Keratinocyte (primary cell): ENCODE measurements at regions not wholly inside any gene's neighbourhood (a gene's known extent, or its start where the extent isn't known, plus 50 kb on each side); places are given as distances from the start of the nearest gene placed in this dataset.

ENCODE experiments used
- DNase-seq: peaks from one replicate; pipeline ENCODE4 v3.0.0-alpha.2; 2011; ENCODE audit warnings: low read depth, missing footprints, low spot score
- FAIRE-seq: peaks from 2 replicates; lab custom pipeline; 2011; peaks lifted over from hg19 to GRCh38; lab: Jason Lieb, UNC
- H2AFZ ChIP-seq: 2 replicates; pipeline ENCODE4 v1.6.0; 2012; ENCODE audit warnings: low read length, control low read depth, inconsistent platforms; ENCODE audit not compliant: control insufficient read depth
- H3K27ac ChIP-seq: 2 replicates; pipeline ENCODE4 v1.5.1; 2011; ENCODE audit warnings: low read length; ENCODE audit not compliant: control insufficient read depth, insufficient read depth
- H3K27me3 ChIP-seq: 3 replicates; pipeline ENCODE4 v1.6.0; 2011; ENCODE audit warnings: low read length; ENCODE audit not compliant: control insufficient read depth, insufficient read depth; ENCODE audit errors: extremely low read depth
- H3K36me3 ChIP-seq, 2 experiments: 2 replicates in 1 of 2; 3 replicates in 1 of 2; pipeline ENCODE4 v1.5.1; 2011; ENCODE audit warnings: low read length in 2 of 2, mild to moderate bottlenecking in 1 of 2; ENCODE audit not compliant: control insufficient read depth in 2 of 2, insufficient read depth in 2 of 2; ENCODE audit errors: extremely low read depth in 1 of 2
- H3K4me1 ChIP-seq: 3 replicates; pipeline ENCODE4 v1.5.1; 2011; ENCODE audit warnings: low read length; ENCODE audit not compliant: control insufficient read depth, insufficient read depth; ENCODE audit errors: extremely low read depth
- H3K4me2 ChIP-seq: 3 replicates; pipeline ENCODE4 v1.6.0; 2011; ENCODE audit warnings: low read depth, low read length; ENCODE audit not compliant: control insufficient read depth, insufficient read depth; ENCODE audit errors: extremely low read depth
- H3K4me3 ChIP-seq, 3 experiments: fragments of 200-600 bp in 1 of 3; sonication (generic) in 1 of 3; 2 replicates in 2 of 3; 3 replicates in 1 of 3; pipeline ENCODE4 v1.5.1; 2011 to 2016; ENCODE audit warnings: low read length in 3 of 3, mild to moderate bottlenecking in 3 of 3, control low read depth in 2 of 3, inconsistent platforms in 1 of 3, low read depth in 1 of 3, mixed read lengths in 1 of 3, mixed run types in 1 of 3, moderate library complexity in 1 of 3; ENCODE audit not compliant: control insufficient read depth in 2 of 3, insufficient read depth in 2 of 3; ENCODE audit errors: extremely low read depth in 1 of 3
- H3K79me2 ChIP-seq: 2 replicates; pipeline ENCODE4 v1.6.0; 2012; ENCODE audit warnings: low read length; ENCODE audit not compliant: control insufficient read depth, insufficient read depth
- H3K9ac ChIP-seq: 3 replicates; pipeline ENCODE4 v1.6.0; 2011; ENCODE audit warnings: low read length; ENCODE audit not compliant: control insufficient read depth, insufficient read depth; ENCODE audit errors: extremely low read depth
- H3K9me1 ChIP-seq: 3 replicates; pipeline ENCODE4 v1.6.0; 2011; ENCODE audit warnings: low read length; ENCODE audit not compliant: control insufficient read depth, insufficient read depth; ENCODE audit errors: extremely low read depth
- H3K9me3 ChIP-seq: 2 replicates; pipeline ENCODE4 v1.5.1; 2012; ENCODE audit warnings: low read depth, low read length; ENCODE audit not compliant: control insufficient read depth
- H4K20me1 ChIP-seq: 3 replicates; pipeline ENCODE4 v1.6.0; 2011; ENCODE audit warnings: low read length; ENCODE audit not compliant: control insufficient read depth, insufficient read depth; ENCODE audit errors: extremely low read depth
- EZH2 ChIP-seq: IDR thresholded peaks from one replicate; pipeline ENCODE4 v1.6.1; 2012; ENCODE audit warnings: inconsistent platforms, mild to moderate bottlenecking, low read length, moderate library complexity
- dilution Hi-C: fragments of 300-500 bp; cut with MboI; formaldehyde crosslinking; loops from one replicate; pipeline ENCODE4 v1.7.0; 2020; ENCODE audit warnings: low sequenced_read_pairs; ENCODE audit not compliant: extremely low pct_ligation_motif_present
- TF ChIP-seq, protein P1 (sequence below), 3 experiments: IDR thresholded peaks in 1 of 3; conservative IDR thresholded peaks in 1 of 3; optimal IDR thresholded peaks in 1 of 3; 2 replicates in 2 of 3; 3 replicates in 1 of 3; pipeline versions ENCODE3 to v1.5.1; 2011; ENCODE audit warnings: low read length in 3 of 3, mild to moderate bottlenecking in 3 of 3, moderate library complexity in 2 of 3, control low read depth in 1 of 3, inconsistent platforms in 1 of 3; ENCODE audit not compliant: insufficient read depth in 2 of 3; ENCODE audit errors: extremely low read depth in 1 of 3

DNA sequence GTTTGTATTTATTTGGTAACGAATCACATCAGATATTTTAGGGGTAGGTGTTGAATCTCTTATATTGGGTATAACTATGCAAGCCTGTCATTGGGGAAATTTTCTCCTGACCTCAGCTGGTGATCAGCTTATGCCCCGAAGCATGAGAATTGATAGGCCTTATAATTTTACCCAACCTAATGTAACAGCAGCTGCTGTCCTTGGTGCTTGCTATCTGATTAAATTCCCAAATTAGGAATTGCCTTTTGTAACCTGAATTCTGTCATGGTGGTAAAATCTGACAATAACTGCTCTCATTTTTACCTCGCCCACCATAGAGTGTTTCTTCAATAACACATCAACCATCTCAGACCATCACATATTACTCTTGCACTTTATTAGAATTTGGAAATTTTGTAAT, 1542.6 kb upstream of the PIK3C3 start:
- Histone ChIP-seq H3K27me3 (no peaks in the 10 kb centered on the region), H3K4me1 (no peaks in the 10 kb centered on the region), H3K79me2 (no peaks in the 10 kb centered on the region), H4K20me1 (no peaks in the 10 kb centered on the region), H3K4me2 (no peak overlapping the region), H3K9me1 (no peaks in the 10 kb centered on the region), H2AFZ (no peak overlapping the region), H3K9me3 (no peaks in the 10 kb centered on the region), H3K27ac (no peak overlapping the region), H3K4me3 (no peak overlapping the region), H3K9ac (no peak overlapping the region), H3K36me3 (no peaks in the 10 kb centered on the region)
- DNase-seq = no peak
- dilution Hi-C loops = no loop called here
- FAIRE-seq = no peak
- TF ChIP-seq EZH2 = no peak
- TF ChIP-seq, protein P1, sequence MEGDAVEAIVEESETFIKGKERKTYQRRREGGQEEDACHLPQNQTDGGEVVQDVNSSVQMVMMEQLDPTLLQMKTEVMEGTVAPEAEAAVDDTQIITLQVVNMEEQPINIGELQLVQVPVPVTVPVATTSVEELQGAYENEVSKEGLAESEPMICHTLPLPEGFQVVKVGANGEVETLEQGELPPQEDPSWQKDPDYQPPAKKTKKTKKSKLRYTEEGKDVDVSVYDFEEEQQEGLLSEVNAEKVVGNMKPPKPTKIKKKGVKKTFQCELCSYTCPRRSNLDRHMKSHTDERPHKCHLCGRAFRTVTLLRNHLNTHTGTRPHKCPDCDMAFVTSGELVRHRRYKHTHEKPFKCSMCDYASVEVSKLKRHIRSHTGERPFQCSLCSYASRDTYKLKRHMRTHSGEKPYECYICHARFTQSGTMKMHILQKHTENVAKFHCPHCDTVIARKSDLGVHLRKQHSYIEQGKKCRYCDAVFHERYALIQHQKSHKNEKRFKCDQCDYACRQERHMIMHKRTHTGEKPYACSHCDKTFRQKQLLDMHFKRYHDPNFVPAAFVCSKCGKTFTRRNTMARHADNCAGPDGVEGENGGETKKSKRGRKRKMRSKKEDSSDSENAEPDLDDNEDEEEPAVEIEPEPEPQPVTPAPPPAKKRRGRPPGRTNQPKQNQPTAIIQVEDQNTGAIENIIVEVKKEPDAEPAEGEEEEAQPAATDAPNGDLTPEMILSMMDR (optimal IDR thresholded peaks at IDR 0.05 in 1 of 3, IDR thresholded peaks at IDR 0.05 in 1 of 3, conservative IDR thresholded peaks at IDR 0.05 in 1 of 3; ENCODE audit: extremely low read depth in 1 of 3, insufficient read depth in 2 of 3, low read length in 3 of 3) = no peak

GRCh38 chr18:40407909-40408308, 1547.1 kb upstream of the PIK3C3 start:
- no peak overlapping the region for H2AFZ ChIP-seq
- H3K4me3 ChIP-seq = no peak overlapping the region
- H3K9me1 ChIP-seq = no peaks in the 10 kb centered on the region
- H3K4me1 ChIP-seq = no peaks in the 10 kb centered on the region
- no peak overlapping the region for H3K27ac ChIP-seq
- DNase-seq (no peak), FAIRE-seq (no peak)
- H3K79me2 ChIP-seq = no peaks in the 10 kb centered on the region
- H4K20me1 ChIP-seq = no peaks in the 10 kb centered on the region
- no peaks in the 10 kb centered on the region for H3K36me3 ChIP-seq
- TF ChIP-seq, protein P1 (optimal IDR thresholded peaks at IDR 0.05 in 1 of 3, IDR thresholded peaks at IDR 0.05 in 1 of 3, conservative IDR thresholded peaks at IDR 0.05 in 1 of 3; ENCODE audit: extremely low read depth in 1 of 3, insufficient read depth in 2 of 3, low read length in 3 of 3) = no peak
- TF ChIP-seq EZH2 = no peak
- H3K4me2 ChIP-seq = no peak overlapping the region
- no peak overlapping the region for H3K9ac ChIP-seq
- H3K27me3 ChIP-seq = no peaks in the 10 kb centered on the region
- no peaks in the 10 kb centered on the region for H3K9me3 ChIP-seq
- dilution Hi-C loops = no loop called here
